Activated naive CD4-positive, alpha-beta T cell treated with anti-CD3 and anti-CD28 coated beads, Interleukin-2, amount 50 U/mL, for 24 hours (primary cell): ENCODE measurements at regions not wholly inside any gene's neighbourhood (a gene's known extent, or its start where the extent isn't known, plus 50 kb on each side); places are given as distances from the start of the nearest gene placed in this dataset.

ENCODE experiments used
- H3K27ac Mint-ChIP-seq: one replicate; pipeline ENCODE4 v1.8.0; 2021; ENCODE audit warnings: mild to moderate bottlenecking, mixed read lengths
- H3K27me3 Mint-ChIP-seq: one replicate; pipeline ENCODE4 v1.8.0; 2021; ENCODE audit warnings: mixed read lengths
- H3K36me3 Mint-ChIP-seq: one replicate; pipeline ENCODE4 v1.8.0; 2021; ENCODE audit warnings: mixed read lengths
- H3K4me1 Mint-ChIP-seq: one replicate; pipeline ENCODE4 v1.8.0; 2021; ENCODE audit warnings: mixed read lengths
- H3K4me3 Mint-ChIP-seq: one replicate; pipeline ENCODE4 v1.8.0; 2021; ENCODE audit warnings: mild to moderate bottlenecking, mixed read lengths
- H3K9me3 Mint-ChIP-seq: one replicate; pipeline ENCODE4 v1.8.0; 2021; ENCODE audit warnings: mixed read lengths

DNA sequence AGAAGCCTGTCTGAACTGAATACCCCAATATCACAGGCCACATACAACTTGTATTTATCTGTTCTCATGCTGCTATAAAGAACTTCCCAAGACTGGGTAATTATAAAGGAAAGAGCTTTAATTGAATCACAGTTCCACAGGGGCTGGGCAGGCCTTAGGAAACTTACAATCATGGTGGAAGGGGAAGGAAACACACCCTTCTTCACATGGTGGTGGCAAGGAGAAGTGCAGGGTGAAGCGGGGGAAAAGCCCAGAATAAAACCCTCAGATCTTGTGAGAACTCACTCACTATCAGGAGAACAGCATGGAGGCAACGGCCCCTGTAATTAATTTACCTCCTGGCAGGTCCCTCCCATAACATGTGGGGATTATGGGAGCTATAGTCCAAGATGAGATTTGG lies 50.3 kb upstream of the FNDC1 start:
- Mint-ChIP-seq H3K27ac (no peak overlapping the region), H3K27me3 (no peaks in the 10 kb centered on the region), H3K4me1 (peaks cover 4% of the 10 kb centered on the region), H3K9me3 (no peaks in the 10 kb centered on the region), H3K36me3 (no peaks in the 10 kb centered on the region), H3K4me3 (no peak overlapping the region)

GRCh38 chr6:159117563-159117962 lies 51.6 kb upstream of the FNDC1 start:
- H3K4me3 Mint-ChIP-seq, result no peak overlapping the region
- no peaks in the 10 kb centered on the region for H3K36me3 Mint-ChIP-seq
- H3K9me3 Mint-ChIP-seq, result no peaks in the 10 kb centered on the region
- no peaks in the 10 kb centered on the region for H3K27me3 Mint-ChIP-seq
- no peak overlapping the region for H3K27ac Mint-ChIP-seq
- H3K4me1 Mint-ChIP-seq, result peaks cover 4% of the 10 kb centered on the region

GRCh38 chr6:159117046-159117445 lies 52.2 kb upstream of the FNDC1 start:
- no peaks in the 10 kb centered on the region for H3K27me3 Mint-ChIP-seq
- no peaks in the 10 kb centered on the region for H3K9me3 Mint-ChIP-seq
- no peak overlapping the region for H3K4me3 Mint-ChIP-seq
- H3K36me3 Mint-ChIP-seq, result no peaks in the 10 kb centered on the region
- peaks cover 4% of the 10 kb centered on the region for H3K4me1 Mint-ChIP-seq
- H3K27ac Mint-ChIP-seq, result no peak overlapping the region

DNA sequence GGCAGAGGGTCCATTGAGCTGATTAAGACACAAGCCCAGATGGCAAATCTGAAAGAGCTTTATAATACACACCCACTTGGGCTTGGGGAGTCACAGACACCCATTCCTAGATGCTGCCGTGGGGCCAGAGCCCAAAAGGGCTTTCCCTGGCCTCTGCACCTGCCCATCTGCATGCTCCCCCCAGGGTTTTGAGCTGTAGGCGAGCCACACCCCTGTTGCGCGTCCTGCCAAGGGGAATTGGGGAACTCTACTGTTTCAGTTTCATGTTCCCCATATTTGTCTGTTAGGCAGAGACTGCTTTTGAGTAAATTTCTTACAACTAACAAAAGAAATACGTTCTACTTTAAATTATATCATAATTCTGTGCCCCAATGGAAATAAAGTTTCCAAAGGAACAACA lies 52.9 kb upstream of the FNDC1 start:
- Mint-ChIP-seq H3K27me3 (no peaks in the 10 kb centered on the region), H3K9me3 (no peaks in the 10 kb centered on the region), H3K4me1 (peaks cover 4% of the 10 kb centered on the region), H3K36me3 (no peaks in the 10 kb centered on the region), H3K27ac (no peak overlapping the region), H3K4me3 (no peak overlapping the region)

GRCh38 chr6:159114569-159114968 lies 54.6 kb upstream of the FNDC1 start:
- H3K9me3 Mint-ChIP-seq, result no peaks in the 10 kb centered on the region
- H3K36me3 Mint-ChIP-seq, result no peaks in the 10 kb centered on the region
- no peak overlapping the region for H3K27ac Mint-ChIP-seq
- H3K4me1 Mint-ChIP-seq, result peaks cover 16% of the 10 kb centered on the region
- no peak overlapping the region for H3K4me3 Mint-ChIP-seq
- H3K27me3 Mint-ChIP-seq, result no peaks in the 10 kb centered on the region

DNA sequence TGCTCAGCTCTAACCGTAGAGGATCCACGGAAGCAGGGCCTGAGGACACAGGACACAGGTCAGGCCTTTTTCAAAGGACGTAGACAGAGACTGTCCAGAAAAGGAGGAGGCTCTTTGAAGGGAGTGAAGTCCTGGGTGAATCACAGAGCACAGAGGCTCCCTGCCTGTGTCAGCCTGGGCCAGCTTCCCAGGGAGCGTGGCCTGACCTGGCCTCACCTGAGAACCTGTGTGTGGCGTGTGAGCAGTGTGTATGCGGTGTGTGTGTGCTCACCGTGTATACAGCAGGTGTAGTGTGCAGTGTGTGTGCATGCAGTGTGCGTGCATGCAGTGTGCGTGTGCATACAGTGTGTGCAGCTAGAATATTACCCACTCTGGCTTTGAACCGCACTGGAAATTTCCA lies 56.0 kb upstream of the FNDC1 start:
- H3K36me3 Mint-ChIP-seq, result no peaks in the 10 kb centered on the region
- H3K4me1 Mint-ChIP-seq, result peaks cover 26% of the 10 kb centered on the region
- no peaks in the 10 kb centered on the region for H3K9me3 Mint-ChIP-seq
- no peak overlapping the region for H3K4me3 Mint-ChIP-seq
- H3K27ac Mint-ChIP-seq, result no peak overlapping the region
- no peaks in the 10 kb centered on the region for H3K27me3 Mint-ChIP-seq

GRCh38 chr6:159112714-159113113 lies 56.5 kb upstream of the FNDC1 start:
- H3K36me3 Mint-ChIP-seq, result no peaks in the 10 kb centered on the region
- no peaks in the 10 kb centered on the region for H3K27me3 Mint-ChIP-seq

DNA sequence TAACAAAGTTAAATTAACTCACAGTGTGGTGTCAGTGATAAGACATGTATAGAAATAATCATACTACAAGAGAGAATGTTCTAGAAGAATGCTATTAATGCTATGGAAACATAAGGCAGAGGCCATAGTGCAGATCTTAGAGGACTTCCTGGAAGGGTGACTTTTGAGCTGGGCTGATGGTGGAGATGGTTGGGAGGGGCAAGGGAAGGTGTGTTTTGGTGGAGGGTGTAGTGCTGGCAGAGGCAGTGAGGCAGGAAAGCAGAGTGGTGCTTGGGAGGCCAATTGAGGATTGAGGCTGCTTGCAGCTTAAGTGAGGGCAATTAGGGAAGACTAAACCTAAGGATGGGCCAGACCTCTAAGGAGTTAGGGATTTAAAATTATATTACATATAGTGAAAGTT lies 58.5 kb upstream of the FNDC1 start:
- H3K36me3 Mint-ChIP-seq, result no peaks in the 10 kb centered on the region
- H3K27ac Mint-ChIP-seq, result no peak overlapping the region

More at GRCh38 chr6:159112714-159113113, 56.5 kb upstream of the FNDC1 start:
- Mint-ChIP-seq H3K9me3 (no peaks in the 10 kb centered on the region), H3K4me3 (no peak overlapping the region), H3K27ac (no peak overlapping the region), H3K4me1 (peaks cover 31% of the 10 kb centered on the region)

GRCh38 chr6:159110013-159110412 lies 59.2 kb upstream of the FNDC1 start:
- no peaks in the 10 kb centered on the region for H3K9me3 Mint-ChIP-seq
- H3K4me1 Mint-ChIP-seq, result peaks cover 55% of the 10 kb centered on the region
- no peak overlapping the region for H3K27ac Mint-ChIP-seq
- no peaks in the 10 kb centered on the region for H3K27me3 Mint-ChIP-seq
- H3K4me3 Mint-ChIP-seq, result no peak overlapping the region
- no peaks in the 10 kb centered on the region for H3K36me3 Mint-ChIP-seq

More for the DNA sequence above, 58.5 kb upstream of the FNDC1 start:
- Mint-ChIP-seq H3K4me3 (no peak overlapping the region), H3K9me3 (no peaks in the 10 kb centered on the region), H3K4me1 (peaks cover 51% of the 10 kb centered on the region), H3K27me3 (no peaks in the 10 kb centered on the region)

GRCh38 chr6:159109391-159109790 lies 59.8 kb upstream of the FNDC1 start:
- H3K4me3 Mint-ChIP-seq, result peak overlapping the region; percentile 33
- H3K4me1 Mint-ChIP-seq, result peaks cover 61% of the 10 kb centered on the region
- H3K27ac Mint-ChIP-seq, result peak overlapping the region; percentile 65
- no peaks in the 10 kb centered on the region for H3K9me3 Mint-ChIP-seq
- no peaks in the 10 kb centered on the region for H3K36me3 Mint-ChIP-seq
- H3K27me3 Mint-ChIP-seq, result no peaks in the 10 kb centered on the region

DNA sequence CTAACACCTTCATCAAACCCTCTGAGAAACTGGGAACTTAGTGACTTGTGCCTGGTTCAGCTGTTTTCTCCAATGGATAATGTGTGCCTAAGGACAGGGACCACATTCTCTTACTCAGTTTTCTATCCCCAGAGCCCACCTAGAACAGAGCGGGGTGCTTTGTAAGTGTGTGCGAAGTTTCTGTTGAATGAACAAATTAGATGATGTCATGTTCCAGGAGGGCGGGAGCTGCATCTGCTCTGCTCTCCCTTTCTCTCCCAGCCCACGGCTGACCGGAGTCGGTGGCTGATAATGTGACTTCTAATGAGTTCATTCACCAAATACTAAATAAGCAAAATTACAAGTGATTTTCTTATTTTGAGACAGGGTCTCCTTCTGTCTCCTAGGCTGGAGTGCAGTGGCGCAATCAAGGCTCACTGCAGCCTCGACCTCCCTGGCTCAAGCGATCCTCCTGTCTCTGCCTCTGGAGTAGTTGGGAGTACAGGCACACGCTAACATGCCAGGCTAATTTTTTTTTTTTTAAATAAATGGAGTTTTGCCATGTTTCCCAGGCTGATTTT lies 60.7 kb upstream of the FNDC1 start:
- Mint-ChIP-seq H3K36me3 (no peaks in the 10 kb centered on the region), H3K9me3 (no peaks in the 10 kb centered on the region), H3K4me3 (peak overlapping the region; percentile 82), H3K27ac (peak overlapping the region; percentile 96), H3K27me3 (no peaks in the 10 kb centered on the region), H3K4me1 (peaks cover 70% of the 10 kb centered on the region)

DNA sequence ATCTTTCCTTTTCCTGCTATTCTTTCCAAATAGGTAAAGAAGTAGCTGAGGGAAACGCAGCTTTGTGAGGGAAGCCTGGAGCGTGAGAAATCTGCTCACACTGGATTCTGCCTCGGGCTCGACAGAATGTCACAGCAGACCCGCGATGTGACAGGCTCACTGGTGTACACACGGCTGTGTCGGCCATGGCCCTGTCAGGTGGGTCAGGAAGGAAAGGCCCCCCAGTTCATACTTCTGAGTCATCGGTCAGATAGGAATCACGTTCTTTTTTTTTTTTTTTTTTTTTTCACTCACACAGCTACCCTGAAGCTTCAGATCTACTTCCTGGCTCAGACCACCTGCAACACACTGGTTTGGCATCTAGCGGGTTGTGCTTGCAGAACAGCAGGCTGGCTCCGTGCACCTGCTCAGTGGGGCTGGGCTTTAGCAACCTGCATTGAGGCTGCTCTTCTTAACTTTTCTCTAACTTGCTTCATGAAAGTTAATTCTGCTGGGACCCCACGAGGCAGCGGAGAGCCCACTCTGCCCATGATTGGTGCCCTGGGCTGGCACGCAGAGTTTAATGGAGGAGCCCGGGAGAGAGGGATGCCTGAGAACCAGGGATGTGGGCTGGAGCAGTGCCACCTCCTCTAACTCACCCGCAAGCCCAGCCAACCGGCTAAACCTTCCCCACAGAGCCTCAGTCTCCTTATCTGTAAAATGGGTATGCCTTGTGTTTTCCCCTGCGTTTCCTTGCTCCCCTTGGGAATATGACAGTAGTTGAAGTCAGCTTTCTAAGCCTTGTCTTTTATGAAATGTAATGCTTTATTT lies 61.5 kb upstream of the FNDC1 start:
- no peaks in the 10 kb centered on the region for H3K36me3 Mint-ChIP-seq
- no peaks in the 10 kb centered on the region for H3K9me3 Mint-ChIP-seq
- H3K27me3 Mint-ChIP-seq, result no peaks in the 10 kb centered on the region
- H3K4me1 Mint-ChIP-seq, result peaks cover 76% of the 10 kb centered on the region
- H3K27ac Mint-ChIP-seq, result peak overlapping the region; percentile 96
- H3K4me3 Mint-ChIP-seq, result peak overlapping the region; percentile 82

- Mint-ChIP-seq H3K27me3 (no peaks in the 10 kb centered on the region), H3K9me3 (no peaks in the 10 kb centered on the region), H3K4me1 (peaks cover 84% of the 10 kb centered on the region), H3K4me3 (peak overlapping the region; percentile 82), H3K27ac (peak overlapping the region; percentile 96), H3K36me3 (no peaks in the 10 kb centered on the region)
Observed at GRCh38 chr6:159106627-159107241, 61.9 kb upstream of the TAGAP start.

- no peak overlapping the region for H3K4me3 Mint-ChIP-seq
- H3K27me3 Mint-ChIP-seq, result no peaks in the 10 kb centered on the region
- peak overlapping the region; percentile 36 for H3K27ac Mint-ChIP-seq
- no peaks in the 10 kb centered on the region for H3K9me3 Mint-ChIP-seq
- H3K36me3 Mint-ChIP-seq, result no peaks in the 10 kb centered on the region
- H3K4me1 Mint-ChIP-seq, result peaks cover 90% of the 10 kb centered on the region
Observed at GRCh38 chr6:159105716-159106115, 60.9 kb upstream of the TAGAP start.

DNA sequence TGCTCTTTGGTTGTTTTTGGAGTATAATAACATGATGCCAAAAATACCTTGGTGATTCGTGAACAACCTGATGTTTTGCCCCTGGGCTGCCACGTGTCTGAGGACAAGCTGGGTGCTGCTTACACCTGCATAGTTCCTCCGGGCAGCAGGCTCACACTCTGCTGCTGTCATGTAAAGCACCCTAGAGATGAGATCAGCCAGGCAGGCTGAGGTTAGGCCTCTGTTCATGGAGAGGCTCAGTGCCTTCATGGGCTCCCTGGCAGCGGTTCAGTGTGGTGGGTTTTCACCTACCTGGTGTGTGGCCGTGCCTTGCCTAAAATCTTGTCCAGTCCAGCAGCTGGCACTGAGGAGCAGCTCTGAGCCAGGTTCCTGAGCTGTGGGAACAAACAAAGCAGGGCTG lies 60.1 kb upstream of the TAGAP start:
- no peaks in the 10 kb centered on the region for H3K9me3 Mint-ChIP-seq
- H3K27me3 Mint-ChIP-seq, result no peaks in the 10 kb centered on the region
- peaks cover 90% of the 10 kb centered on the region for H3K4me1 Mint-ChIP-seq
- H3K4me3 Mint-ChIP-seq, result peak overlapping the region; percentile 57
- no peaks in the 10 kb centered on the region for H3K36me3 Mint-ChIP-seq
- H3K27ac Mint-ChIP-seq, result peak overlapping the region; percentile 93
